Testis (tissue), 2 donors: ENCODE measurements at regions not wholly inside any gene's neighbourhood (a gene's known extent, or its start where the extent isn't known, plus 50 kb on each side); places are given as distances from the start of the nearest gene placed in this dataset.

ENCODE experiments used
- POLR2A ChIP-seq: fragments of 450-650 bp; IDR thresholded peaks from one replicate; pipeline ENCODE4 v1.6.1; 2017; ENCODE audit warnings: antibody characterized with exemption, mild to moderate bottlenecking, moderate library complexity
- TF ChIP-seq, protein P1 (sequence below), 3 experiments: fragments of 450-650 bp in 2 of 3; fragments of 200-600 bp in 1 of 3; sonication (generic) in 1 of 3; IDR thresholded peaks; one replicate each; pipeline ENCODE4 v1.5.1; 2016 to 2019; ENCODE audit warnings: antibody characterized with exemption in 3 of 3, mild to moderate bottlenecking in 2 of 3, moderate library complexity in 1 of 3

DNA sequence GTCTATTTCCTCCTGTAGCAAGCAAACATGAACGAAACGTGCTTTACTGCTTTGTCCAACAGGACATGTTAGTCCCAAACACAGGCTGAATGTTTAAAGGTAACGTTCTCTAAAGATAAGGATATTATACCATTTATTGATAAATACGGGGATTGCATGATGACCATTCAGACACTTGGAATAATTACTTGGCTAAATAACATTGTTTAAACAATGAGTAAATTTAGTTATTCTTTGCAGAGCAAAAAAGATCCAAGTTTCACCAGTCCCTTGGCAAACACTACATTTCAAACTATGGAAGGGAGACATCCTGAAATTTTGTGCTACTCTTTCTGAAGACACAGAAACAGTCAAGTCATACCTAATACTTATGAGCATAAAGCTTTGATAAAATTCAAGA is 88.0 kb downstream of the ZNF280B start:
- TF ChIP-seq, protein P1, sequence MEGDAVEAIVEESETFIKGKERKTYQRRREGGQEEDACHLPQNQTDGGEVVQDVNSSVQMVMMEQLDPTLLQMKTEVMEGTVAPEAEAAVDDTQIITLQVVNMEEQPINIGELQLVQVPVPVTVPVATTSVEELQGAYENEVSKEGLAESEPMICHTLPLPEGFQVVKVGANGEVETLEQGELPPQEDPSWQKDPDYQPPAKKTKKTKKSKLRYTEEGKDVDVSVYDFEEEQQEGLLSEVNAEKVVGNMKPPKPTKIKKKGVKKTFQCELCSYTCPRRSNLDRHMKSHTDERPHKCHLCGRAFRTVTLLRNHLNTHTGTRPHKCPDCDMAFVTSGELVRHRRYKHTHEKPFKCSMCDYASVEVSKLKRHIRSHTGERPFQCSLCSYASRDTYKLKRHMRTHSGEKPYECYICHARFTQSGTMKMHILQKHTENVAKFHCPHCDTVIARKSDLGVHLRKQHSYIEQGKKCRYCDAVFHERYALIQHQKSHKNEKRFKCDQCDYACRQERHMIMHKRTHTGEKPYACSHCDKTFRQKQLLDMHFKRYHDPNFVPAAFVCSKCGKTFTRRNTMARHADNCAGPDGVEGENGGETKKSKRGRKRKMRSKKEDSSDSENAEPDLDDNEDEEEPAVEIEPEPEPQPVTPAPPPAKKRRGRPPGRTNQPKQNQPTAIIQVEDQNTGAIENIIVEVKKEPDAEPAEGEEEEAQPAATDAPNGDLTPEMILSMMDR (IDR thresholded peaks at IDR 0.05) = no peak
- TF ChIP-seq POLR2A = no peak
